K562 (cell line): ENCODE measurements at regions not wholly inside any gene's neighbourhood (a gene's known extent, or its start where the extent isn't known, plus 50 kb on each side); places are given as distances from the start of the nearest gene placed in this dataset.

Experiments used
- ATAC-seq: fragments of 200-7000 bp; cut with Tn5 transposase; 3 replicates; pipeline ENCODE4 v1.9.1; 2020; ENCODE audit warnings: moderate library complexity
- BruUV-seq: library from RNA; stranded (reverse); fragments of 400-500 nt; replicated peaks from 2 replicates; lab custom pipeline; 2021; lab: Mats Ljungman, UMichigan
- CTCF ChIA-PET: fragments of 300-600 bp; formaldehyde crosslinking; extraction: SDS; loops from one replicate; lab custom pipeline; 2021; ENCODE audit warnings: low intra/inter-chr PET ratio; lab: Yijun Ruan, JAX
- POLR2A ChIA-PET: fragments of 300-600, 350-650 bp; sonication (Branson Sonifier 250); formaldehyde crosslinking; extraction: SDS; loops from one replicate; lab custom pipeline; 2021; ENCODE audit warnings: antibody characterized with exemption, inconsistent platforms; lab: Yijun Ruan, JAX
- DNase-seq, 4 experiments: peaks; one replicate each; pipeline versions ENCODE4 v3.0.0 to v3.0.0-alpha.2; 2011 to 2018; ENCODE audit warnings: low spot score in 3 of 4, mixed read lengths in 3 of 4; ENCODE audit errors: extremely low read depth in 1 of 4
- FAIRE-seq: peaks from 2 replicates; lab custom pipeline; 2011; peaks lifted over from hg19 to GRCh38; lab: Jason Lieb, UNC
- H2AFZ ChIP-seq: 2 replicates; pipeline ENCODE4 v1.6.0; 2011; ENCODE audit warnings: low read depth, low read length, control low read depth, inconsistent platforms
- H3K27ac ChIP-seq: fragments of 200-600 bp; 3 replicates; pipeline ENCODE4 v1.8.0; 2011; ENCODE audit warnings: low read depth, mild to moderate bottlenecking, control low read depth, inconsistent platforms, low read length, moderate library complexity, mixed read lengths; ENCODE audit errors: extremely low read depth
- H3K27me3 ChIP-seq, 2 experiments: fragments of 300-600 bp in 1 of 2; 2 replicates in 1 of 2; 3 replicates in 1 of 2; pipeline versions ENCODE4 v1.6.0 to v1.8.0; 2011; ENCODE audit warnings: inconsistent platforms in 2 of 2, low read length in 2 of 2, mild to moderate bottlenecking in 1 of 2, mixed read lengths in 1 of 2, moderate library complexity in 1 of 2; ENCODE audit not compliant: control insufficient read depth in 2 of 2, insufficient read depth in 2 of 2
- H3K36me3 ChIP-seq: fragments of 300-600 bp; 3 replicates; pipeline ENCODE4 v1.8.0; 2011; ENCODE audit warnings: mild to moderate bottlenecking, low read length, inconsistent platforms; ENCODE audit not compliant: control insufficient read depth, insufficient read depth
- H3K4me1 ChIP-seq, 2 experiments: fragments of 200-600 bp in 1 of 2; replicated peaks in 1 of 2; 2 replicates in 1 of 2; 3 replicates in 1 of 2; pipeline versions ENCODE4 v1.5.1 to v1.8.0; 2011; ENCODE audit warnings: inconsistent platforms in 2 of 2, low read length in 2 of 2, mild to moderate bottlenecking in 1 of 2, mixed read lengths in 1 of 2, moderate library complexity in 1 of 2; ENCODE audit not compliant: control insufficient read depth in 2 of 2, insufficient read depth in 2 of 2
- H3K4me2 ChIP-seq: 2 replicates; pipeline ENCODE4 v1.6.1; 2011; ENCODE audit warnings: low read length, control low read depth, inconsistent platforms, mixed read lengths; ENCODE audit not compliant: insufficient read depth
- H3K4me3 ChIP-seq: fragments of 200-600 bp; sonication (generic), shearing (Covaris generic); 2 replicates; pipeline ENCODE4 v1.5.1; 2016; ENCODE audit warnings: control low read depth, inconsistent platforms
- H3K79me2 ChIP-seq: fragments of 200-600 bp; 3 replicates; pipeline ENCODE4 v1.8.0; 2011; ENCODE audit warnings: low read length, inconsistent platforms; ENCODE audit not compliant: control insufficient read depth, insufficient read depth
- H3K9ac ChIP-seq, 2 experiments: 2 replicates each; pipeline versions ENCODE4 v1.6.0 to v1.6.1; 2011; ENCODE audit warnings: low read depth in 2 of 2, low read length in 2 of 2, control low read depth in 1 of 2, inconsistent platforms in 1 of 2, mild to moderate bottlenecking in 1 of 2, mixed read lengths in 1 of 2; ENCODE audit not compliant: insufficient read depth in 1 of 2
- H3K9me1 ChIP-seq: one replicate; pipeline ENCODE4 v1.6.0; 2011; ENCODE audit warnings: inconsistent platforms, mild to moderate bottlenecking, low read length, moderate library complexity; ENCODE audit not compliant: control insufficient read depth, insufficient read depth
- H3K9me3 ChIP-seq: replicated peaks from 2 replicates; pipeline ENCODE4 v1.5.1; 2011; ENCODE audit warnings: low read depth, low read length, inconsistent platforms; ENCODE audit not compliant: control insufficient read depth, insufficient read depth
- H4K20me1 ChIP-seq: replicated peaks from 2 replicates; pipeline ENCODE4 v1.6.1; 2011; ENCODE audit warnings: low read length, inconsistent platforms, mixed read lengths; ENCODE audit not compliant: control insufficient read depth, insufficient read depth
- RAD21 ChIP-seq, 2 experiments: fragments of 250-450 bp in 1 of 2; fragments of 450-650 bp in 1 of 2; sonication (Bioruptor Pico) in 1 of 2; formaldehyde crosslinking in 1 of 2; IDR thresholded peaks in 1 of 2; conservative IDR thresholded peaks in 1 of 2; 2 replicates each; pipeline versions ENCODE4 v1.4.0 to v1.8.0; 2020 to 2022; ENCODE audit warnings: mild to moderate bottlenecking in 2 of 2, moderate library complexity in 1 of 2
- SMC3 ChIP-seq: conservative IDR thresholded peaks from 2 replicates; pipeline ENCODE4 v1.6.1; 2011; ENCODE audit warnings: low read depth, low read length, improper control_type of control experiment; ENCODE audit not compliant: insufficient read depth
- WGBS: fragments of 100-300 bp; shearing (Covaris generic); methylation state at CpG from one replicate; pipeline ENCODE4 v1.1.6; 2016; ENCODE audit warnings: low coverage, mixed read lengths; ENCODE audit not compliant: insufficient coverage; ENCODE audit errors: missing lambda C conversion rate; 5-methylcytosine and 5-hydroxymethylcytosine counted together
- in situ Hi-C: fragments of 300-500 bp; cut with MboI; formaldehyde crosslinking; loops from 4 replicates; pipeline ENCODE4 v1.15.0; 2018; ENCODE audit warnings: inconsistent platforms, mixed read lengths
- intact Hi-C: fragments of 100-400 bp; cut with micrococcal nuclease; formaldehyde crosslinking; loops from 2 replicates; pipeline ENCODE4 v1.14.2; 2022
- TF ChIP-seq, protein P1 (sequence below), 3 experiments: IDR thresholded peaks in 2 of 3; conservative IDR thresholded peaks in 1 of 3; 2 replicates each; pipeline ENCODE4 v1.5.1; 2011 to 2012; ENCODE audit warnings: low read length in 3 of 3, mild to moderate bottlenecking in 3 of 3, control low read depth in 2 of 3, improper control_type of control experiment in 1 of 3, inconsistent platforms in 1 of 3, low read depth in 1 of 3, mixed read lengths in 1 of 3, moderate library complexity in 1 of 3; ENCODE audit not compliant: insufficient read depth in 2 of 3
- TF ChIP-seq, protein P2 (sequence below): IDR thresholded peaks from 2 replicates; pipeline ENCODE4 v1.6.1; 2011; ENCODE audit warnings: borderline replicate concordance, low read depth, mild to moderate bottlenecking, moderate library complexity, low read length; ENCODE audit not compliant: insufficient read depth, poor library complexity, severe bottlenecking
- TF ChIP-seq, protein P3 (sequence below), 2 experiments: IDR thresholded peaks; 2 replicates each; pipeline ENCODE4 v1.6.1; 2012; ENCODE audit warnings: improper control_type of control experiment in 2 of 2, low read depth in 2 of 2, low read length in 2 of 2, borderline replicate concordance in 1 of 2

DNA sequence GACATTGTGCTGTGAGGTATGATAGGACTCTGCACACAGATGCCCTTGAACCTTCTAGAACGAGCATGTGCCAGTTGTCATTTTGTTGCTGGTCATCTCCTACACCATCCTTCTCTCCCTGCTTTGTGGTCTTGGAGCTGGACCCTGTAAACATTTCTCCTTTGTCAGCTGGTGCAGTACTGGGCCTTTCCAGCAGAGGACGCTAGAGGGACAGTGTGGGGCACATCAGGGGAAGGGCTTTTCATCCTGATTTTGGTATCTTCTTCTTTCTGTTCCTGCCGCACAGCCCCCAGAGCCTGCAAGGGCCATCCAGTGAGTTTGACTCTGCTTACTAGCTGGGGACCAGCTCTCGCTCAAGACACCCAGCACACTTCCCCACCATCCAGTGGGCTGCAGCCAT, 484.6 kb downstream of the AACS start:
- Histone ChIP-seq H3K4me2 (no peak overlapping the region), H3K4me3 (no peak overlapping the region), H4K20me1 (no peaks in the 10 kb centered on the region), H3K27me3 (no peaks in the 10 kb centered on the region), H3K36me3 (no peaks in the 10 kb centered on the region), H2AFZ (no peak overlapping the region), H3K9me3 (no peaks in the 10 kb centered on the region; the same call in 1 of the 2 replicates), H3K79me2 (no peaks in the 10 kb centered on the region), H3K9ac (no peak overlapping the region), H3K4me1 (no peaks in the 10 kb centered on the region), H3K9me1 (no peaks in the 10 kb centered on the region), H3K27ac (no peak overlapping the region)
- in situ Hi-C loops (no loop called here), intact Hi-C loops (no loop called here)
- no peak for FAIRE-seq
- DNase-seq: peak; percentile 7 to 20 (median 18)
- ChIA-PET POLR2A (no interaction called here), CTCF (no interaction called here)
- 6% methylated on average over 4 of the region's 4 CpGs for WGBS
- ATAC-seq: no peak; the same call in 2 of the 3 replicates
- no TSS peak for BruUV-seq
- TF ChIP-seq RAD21 (CRISPR knock-in tag; conservative IDR thresholded peaks at IDR 0.05 in 1 of 2, IDR thresholded peaks at IDR 0.05 in 1 of 2) (peak in 1 of 2 experiments; percentile 54; a peak in 2 of 4 replicates), SMC3 (0 out of 2 replicates have a peak, but pooled peaks have one; percentile 15)
- TF ChIP-seq, protein P1, sequence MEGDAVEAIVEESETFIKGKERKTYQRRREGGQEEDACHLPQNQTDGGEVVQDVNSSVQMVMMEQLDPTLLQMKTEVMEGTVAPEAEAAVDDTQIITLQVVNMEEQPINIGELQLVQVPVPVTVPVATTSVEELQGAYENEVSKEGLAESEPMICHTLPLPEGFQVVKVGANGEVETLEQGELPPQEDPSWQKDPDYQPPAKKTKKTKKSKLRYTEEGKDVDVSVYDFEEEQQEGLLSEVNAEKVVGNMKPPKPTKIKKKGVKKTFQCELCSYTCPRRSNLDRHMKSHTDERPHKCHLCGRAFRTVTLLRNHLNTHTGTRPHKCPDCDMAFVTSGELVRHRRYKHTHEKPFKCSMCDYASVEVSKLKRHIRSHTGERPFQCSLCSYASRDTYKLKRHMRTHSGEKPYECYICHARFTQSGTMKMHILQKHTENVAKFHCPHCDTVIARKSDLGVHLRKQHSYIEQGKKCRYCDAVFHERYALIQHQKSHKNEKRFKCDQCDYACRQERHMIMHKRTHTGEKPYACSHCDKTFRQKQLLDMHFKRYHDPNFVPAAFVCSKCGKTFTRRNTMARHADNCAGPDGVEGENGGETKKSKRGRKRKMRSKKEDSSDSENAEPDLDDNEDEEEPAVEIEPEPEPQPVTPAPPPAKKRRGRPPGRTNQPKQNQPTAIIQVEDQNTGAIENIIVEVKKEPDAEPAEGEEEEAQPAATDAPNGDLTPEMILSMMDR (IDR thresholded peaks at IDR 0.05 in 2 of 3, conservative IDR thresholded peaks at IDR 0.05 in 1 of 3; ENCODE audit: insufficient read depth in 2 of 3, low read depth in 1 of 3, low read length in 3 of 3): peak; percentile 53 to 79 (median 57)
- TF ChIP-seq, protein P2, sequence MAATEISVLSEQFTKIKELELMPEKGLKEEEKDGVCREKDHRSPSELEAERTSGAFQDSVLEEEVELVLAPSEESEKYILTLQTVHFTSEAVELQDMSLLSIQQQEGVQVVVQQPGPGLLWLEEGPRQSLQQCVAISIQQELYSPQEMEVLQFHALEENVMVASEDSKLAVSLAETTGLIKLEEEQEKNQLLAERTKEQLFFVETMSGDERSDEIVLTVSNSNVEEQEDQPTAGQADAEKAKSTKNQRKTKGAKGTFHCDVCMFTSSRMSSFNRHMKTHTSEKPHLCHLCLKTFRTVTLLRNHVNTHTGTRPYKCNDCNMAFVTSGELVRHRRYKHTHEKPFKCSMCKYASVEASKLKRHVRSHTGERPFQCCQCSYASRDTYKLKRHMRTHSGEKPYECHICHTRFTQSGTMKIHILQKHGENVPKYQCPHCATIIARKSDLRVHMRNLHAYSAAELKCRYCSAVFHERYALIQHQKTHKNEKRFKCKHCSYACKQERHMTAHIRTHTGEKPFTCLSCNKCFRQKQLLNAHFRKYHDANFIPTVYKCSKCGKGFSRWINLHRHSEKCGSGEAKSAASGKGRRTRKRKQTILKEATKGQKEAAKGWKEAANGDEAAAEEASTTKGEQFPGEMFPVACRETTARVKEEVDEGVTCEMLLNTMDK: peak; percentile 25
- TF ChIP-seq, protein P3, sequence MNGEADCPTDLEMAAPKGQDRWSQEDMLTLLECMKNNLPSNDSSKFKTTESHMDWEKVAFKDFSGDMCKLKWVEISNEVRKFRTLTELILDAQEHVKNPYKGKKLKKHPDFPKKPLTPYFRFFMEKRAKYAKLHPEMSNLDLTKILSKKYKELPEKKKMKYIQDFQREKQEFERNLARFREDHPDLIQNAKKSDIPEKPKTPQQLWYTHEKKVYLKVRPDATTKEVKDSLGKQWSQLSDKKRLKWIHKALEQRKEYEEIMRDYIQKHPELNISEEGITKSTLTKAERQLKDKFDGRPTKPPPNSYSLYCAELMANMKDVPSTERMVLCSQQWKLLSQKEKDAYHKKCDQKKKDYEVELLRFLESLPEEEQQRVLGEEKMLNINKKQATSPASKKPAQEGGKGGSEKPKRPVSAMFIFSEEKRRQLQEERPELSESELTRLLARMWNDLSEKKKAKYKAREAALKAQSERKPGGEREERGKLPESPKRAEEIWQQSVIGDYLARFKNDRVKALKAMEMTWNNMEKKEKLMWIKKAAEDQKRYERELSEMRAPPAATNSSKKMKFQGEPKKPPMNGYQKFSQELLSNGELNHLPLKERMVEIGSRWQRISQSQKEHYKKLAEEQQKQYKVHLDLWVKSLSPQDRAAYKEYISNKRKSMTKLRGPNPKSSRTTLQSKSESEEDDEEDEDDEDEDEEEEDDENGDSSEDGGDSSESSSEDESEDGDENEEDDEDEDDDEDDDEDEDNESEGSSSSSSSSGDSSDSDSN (IDR thresholded peaks at IDR 0.05; ENCODE audit: borderline replicate concordance in 1 of 2, low read depth in 2 of 2, low read length in 2 of 2): no peak
